Tibial artery (tissue), 4 donors: ENCODE measurements at regions not wholly inside any gene's neighbourhood (a gene's known extent, or its start where the extent isn't known, plus 50 kb on each side); places are given as distances from the start of the nearest gene placed in this dataset.

Source experiments
- DNase-seq, 2 donors: peaks; one replicate each; pipeline ENCODE4 v3.0.0-alpha.2; 2019
- H3K27ac ChIP-seq, 2 donors: fragments of 200-600 bp; sonication (generic) in 1 of 2; 1 replicate in 1 of 2; 2 replicates in 1 of 2; pipeline ENCODE4 v1.5.1; 2018 to 2019; ENCODE audit warnings: mild to moderate bottlenecking in 1 of 2
- H3K27me3 ChIP-seq, 2 donors: fragments of 200-600 bp; sonication (generic) in 1 of 2; one replicate each; pipeline versions ENCODE4 v1.5.1 to v1.6.0; 2016 to 2019
- H3K36me3 ChIP-seq, 3 donors: fragments of 200-600 bp; sonication (generic) in 2 of 3; one replicate each; pipeline ENCODE4 v1.5.1; 2016 to 2019; ENCODE audit warnings: mild to moderate bottlenecking in 2 of 3
- H3K4me1 ChIP-seq, 4 donors: fragments of 200-600 bp; sonication (generic) in 2 of 4; 1 replicate in 3 of 4; 2 replicates in 1 of 4; pipeline ENCODE4 v1.5.1; 2016 to 2019
- H3K4me3 ChIP-seq, 2 donors: fragments of 200-600 bp; sonication (generic) in 1 of 2; 1 replicate in 1 of 2; 2 replicates in 1 of 2; pipeline ENCODE4 v1.5.1; 2018 to 2019; ENCODE audit warnings: mild to moderate bottlenecking in 2 of 2
- H3K9me3 ChIP-seq, 3 donors: fragments of 200-600 bp; sonication (generic) in 1 of 3; one replicate each; pipeline ENCODE4 v1.5.1; 2016 to 2019
- CTCF ChIP-seq, 2 experiments: fragments of 200-600 bp in 1 of 2; fragments of 450-650 bp in 1 of 2; IDR thresholded peaks; one replicate each; pipeline ENCODE4 v1.5.1; 2017 to 2019; ENCODE audit warnings: antibody characterized with exemption in 2 of 2, mild to moderate bottlenecking in 1 of 2, moderate library complexity in 1 of 2
- intact Hi-C: fragments of 100-400 bp; cut with DNase I; formaldehyde crosslinking; loops from one replicate; pipeline ENCODE4 v1.15.0; 2023; ENCODE audit warnings: low total_unique reads

- Histone ChIP-seq H3K27ac (peak overlapping the region in 1 of 2 donors; percentile 79), H3K27me3 (no peaks in the 10 kb centered on the region), H3K4me3 (no peak overlapping the region), H3K36me3 (no peaks in the 10 kb centered on the region), H3K4me1 (peaks cover 0 to 90% (median 31%) of the 10 kb centered on the region in 4 donors), H3K9me3 (no peaks in the 10 kb centered on the region)
- TF ChIP-seq CTCF (IDR thresholded peaks at IDR 0.05): no peak
- no peak for DNase-seq
- intact Hi-C loops: no loop called here
Measured at GRCh38 chr10:94102436-94102835, 108.7 kb downstream of the PLCE1 start.

- H3K27ac ChIP-seq: peak overlapping the region in 1 of 2 donors; percentile 79
- H3K4me1 ChIP-seq: peaks cover 0 to 90% (median 29%) of the 10 kb centered on the region in 4 donors
- H3K27me3 ChIP-seq: no peaks in the 10 kb centered on the region
- intact Hi-C loops: no loop called here
- DNase-seq: no peak
- no peak overlapping the region for H3K4me3 ChIP-seq
- no peak for TF ChIP-seq CTCF (IDR thresholded peaks at IDR 0.05)
- no peaks in the 10 kb centered on the region for H3K9me3 ChIP-seq
- no peaks in the 10 kb centered on the region for H3K36me3 ChIP-seq
Measured at GRCh38 chr10:94103192-94103591, 109.5 kb downstream of the PLCE1 start.

GRCh38 chr10:94103801-94104221, 110.1 kb downstream of the PLCE1 start:
- Histone ChIP-seq H3K9me3 (no peaks in the 10 kb centered on the region), H3K36me3 (no peaks in the 10 kb centered on the region), H3K27ac (peak overlapping the region in 1 of 2 donors; percentile 79), H3K27me3 (no peaks in the 10 kb centered on the region), H3K4me3 (no peak overlapping the region), H3K4me1 (peaks cover 0 to 90% (median 29%) of the 10 kb centered on the region in 4 donors)
- TF ChIP-seq CTCF (IDR thresholded peaks at IDR 0.05): no peak
- intact Hi-C loops: no loop called here
- DNase-seq: no peak

GRCh38 chr10:94104316-94105000, 110.7 kb downstream of the PLCE1 start:
- Histone ChIP-seq H3K36me3 (no peaks in the 10 kb centered on the region), H3K9me3 (no peaks in the 10 kb centered on the region), H3K4me3 (no peak overlapping the region), H3K27ac (peak overlapping the region in 1 of 2 donors; percentile 79), H3K4me1 (peaks cover 0 to 90% (median 29%) of the 10 kb centered on the region in 4 donors), H3K27me3 (no peaks in the 10 kb centered on the region)
- no peak for TF ChIP-seq CTCF (IDR thresholded peaks at IDR 0.05)
- intact Hi-C loops: no loop called here
- DNase-seq: no peak

- Histone ChIP-seq H3K27me3 (no peaks in the 10 kb centered on the region), H3K9me3 (no peaks in the 10 kb centered on the region), H3K36me3 (no peaks in the 10 kb centered on the region), H3K27ac (no peak overlapping the region), H3K4me3 (no peak overlapping the region), H3K4me1 (peaks cover 0 to 91% (median 31%) of the 10 kb centered on the region in 4 donors)
- intact Hi-C loops: no loop called here
- TF ChIP-seq CTCF (IDR thresholded peaks at IDR 0.05): no peak
- DNase-seq: no peak
Measured at GRCh38 chr10:94105226-94105625, 111.5 kb downstream of the PLCE1 start.
